GM10248 (cell line): ENCODE measurements at regions not wholly inside any gene's neighbourhood (a gene's known extent, or its start where the extent isn't known, plus 50 kb on each side); places are given as distances from the start of the nearest gene placed in this dataset.

ENCODE experiments used
- CTCF ChIA-PET: fragments of 300-600 bp; sonication (Branson Sonifier 250); formaldehyde crosslinking; extraction: SDS; loops from one replicate; lab custom pipeline; 2021; ENCODE audit warnings: antibody characterized with exemption; lab: Yijun Ruan, JAX
- POLR2A ChIA-PET: fragments of 350-650 bp; sonication (Branson Sonifier 250); formaldehyde crosslinking; extraction: SDS; loops from one replicate; lab custom pipeline; 2020; ENCODE audit warnings: antibody characterized with exemption; lab: Yijun Ruan, JAX
- DNase-seq: peaks from one replicate; pipeline ENCODE4 v3.0.0; 2012; ENCODE audit errors: extremely low spot score
- TF ChIP-seq, protein P1 (sequence below): IDR thresholded peaks from 2 replicates; pipeline ENCODE4 v1.5.1; 2012; ENCODE audit warnings: mild to moderate bottlenecking, low read depth; ENCODE audit errors: extremely low read depth, missing control alignments, control extremely low read depth

- ChIA-PET CTCF (no interaction called here), POLR2A (no interaction called here)
- DNase-seq = no peak
- TF ChIP-seq, protein P1, sequence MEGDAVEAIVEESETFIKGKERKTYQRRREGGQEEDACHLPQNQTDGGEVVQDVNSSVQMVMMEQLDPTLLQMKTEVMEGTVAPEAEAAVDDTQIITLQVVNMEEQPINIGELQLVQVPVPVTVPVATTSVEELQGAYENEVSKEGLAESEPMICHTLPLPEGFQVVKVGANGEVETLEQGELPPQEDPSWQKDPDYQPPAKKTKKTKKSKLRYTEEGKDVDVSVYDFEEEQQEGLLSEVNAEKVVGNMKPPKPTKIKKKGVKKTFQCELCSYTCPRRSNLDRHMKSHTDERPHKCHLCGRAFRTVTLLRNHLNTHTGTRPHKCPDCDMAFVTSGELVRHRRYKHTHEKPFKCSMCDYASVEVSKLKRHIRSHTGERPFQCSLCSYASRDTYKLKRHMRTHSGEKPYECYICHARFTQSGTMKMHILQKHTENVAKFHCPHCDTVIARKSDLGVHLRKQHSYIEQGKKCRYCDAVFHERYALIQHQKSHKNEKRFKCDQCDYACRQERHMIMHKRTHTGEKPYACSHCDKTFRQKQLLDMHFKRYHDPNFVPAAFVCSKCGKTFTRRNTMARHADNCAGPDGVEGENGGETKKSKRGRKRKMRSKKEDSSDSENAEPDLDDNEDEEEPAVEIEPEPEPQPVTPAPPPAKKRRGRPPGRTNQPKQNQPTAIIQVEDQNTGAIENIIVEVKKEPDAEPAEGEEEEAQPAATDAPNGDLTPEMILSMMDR = no peak
Measured at GRCh38 chr22:48712558-48713271, 1115.0 kb downstream of the BRD1 start.

- ChIA-PET POLR2A (no interaction called here), CTCF (no interaction called here)
- TF ChIP-seq, protein P1 = no peak
- DNase-seq = no peak
Measured at GRCh38 chr22:48711669-48712068, 1116.0 kb downstream of the BRD1 start.

GRCh38 chr22:48711031-48711431 lies 1116.6 kb downstream of the BRD1 start:
- DNase-seq = no peak
- ChIA-PET CTCF (no interaction called here), POLR2A (no interaction called here)
- TF ChIP-seq, protein P1 = no peak

- no peak for DNase-seq
- ChIA-PET CTCF (no interaction called here), POLR2A (no interaction called here)
- TF ChIP-seq, protein P1 = no peak
Measured at GRCh38 chr22:48710410-48710809, 1117.3 kb downstream of the BRD1 start.

- CTCF ChIA-PET = no interaction called here
- POLR2A ChIA-PET = no interaction called here
- TF ChIP-seq, protein P1 = no peak
- no peak for DNase-seq
Measured at GRCh38 chr22:48709976-48710375, 1117.7 kb downstream of the BRD1 start.

GRCh38 chr22:48709453-48709852 lies 1118.2 kb downstream of the BRD1 start:
- no peak for DNase-seq
- POLR2A ChIA-PET = no interaction called here
- TF ChIP-seq, protein P1 = no peak
- CTCF ChIA-PET = no interaction called here
